GM21515 (cell line): ENCODE measurements at regions not wholly inside any gene's neighbourhood (a gene's known extent, or its start where the extent isn't known, plus 50 kb on each side); places are given as distances from the start of the nearest gene placed in this dataset.

Experiments used
- ATAC-seq: cut with Tn5 transposase; IDR thresholded peaks from one replicate; pipeline ENCODE4 v1.9.1; 2021; ENCODE audit not compliant: unreplicated experiment

DNA sequence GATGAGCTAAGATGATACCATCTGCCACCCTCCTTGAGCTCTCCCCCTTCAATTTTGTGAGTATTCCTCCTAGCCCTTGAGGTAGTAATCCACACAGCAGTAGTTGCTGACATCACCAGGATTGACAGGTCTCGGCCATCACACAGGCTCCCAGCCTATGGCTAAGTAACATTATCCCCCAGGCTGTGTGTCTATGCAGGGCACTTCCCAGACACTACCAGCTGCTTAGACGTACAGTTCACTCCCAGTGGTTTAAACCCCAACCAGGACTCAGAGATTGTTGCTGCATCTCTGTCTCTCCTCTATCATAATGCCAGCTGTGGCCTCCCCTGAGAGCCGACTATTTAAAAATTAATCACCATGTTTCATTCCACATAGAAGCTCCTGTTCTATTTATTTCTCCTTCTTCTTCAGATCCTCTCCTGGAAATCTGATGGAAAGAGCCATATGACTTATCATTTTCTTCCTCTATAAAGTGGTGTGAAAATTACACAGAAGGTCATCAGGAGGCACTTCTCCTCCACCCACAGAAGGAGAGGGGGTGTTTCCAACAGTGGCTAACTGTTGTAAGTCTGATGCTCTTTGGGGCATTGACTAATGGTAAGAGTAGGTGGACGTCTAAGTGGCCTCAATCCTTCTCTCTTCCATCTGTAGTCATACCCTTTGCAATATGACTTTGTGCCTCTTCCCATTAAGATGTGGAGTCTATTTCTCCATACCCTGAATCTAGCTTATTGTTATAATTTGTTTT is 396.3 kb downstream of the SETD4 start:
- no peak for ATAC-seq

GRCh38 chr21:35658242-35658641 is 402.1 kb downstream of the SETD4 start:
- ATAC-seq: no peak

GRCh38 chr21:35652872-35653271 is 407.5 kb downstream of the SETD4 start:
- ATAC-seq: no peak

DNA sequence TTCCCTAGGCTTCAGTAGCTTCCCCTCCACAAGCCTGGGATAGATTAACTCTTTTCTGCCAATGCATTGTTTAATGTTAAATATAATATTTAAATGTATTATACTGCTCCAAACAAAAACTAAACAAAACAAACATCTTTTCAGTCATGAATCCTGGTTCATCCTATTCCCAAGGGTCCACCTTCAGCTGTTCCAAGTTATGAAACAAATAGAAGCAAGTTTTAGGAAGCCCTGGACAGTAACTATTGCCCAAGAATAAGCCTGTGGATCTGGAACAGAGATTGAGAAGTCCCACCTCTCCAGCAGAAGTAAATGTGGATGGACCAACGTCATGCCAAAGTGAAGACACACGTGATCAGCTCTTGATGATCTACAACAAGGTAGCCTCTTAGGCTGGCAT is 408.1 kb downstream of the SETD4 start:
- ATAC-seq: no peak

- no peak for ATAC-seq
These were observed 409.1 kb downstream of the SETD4 start for GRCh38 chr21:35651196-35651595.

DNA sequence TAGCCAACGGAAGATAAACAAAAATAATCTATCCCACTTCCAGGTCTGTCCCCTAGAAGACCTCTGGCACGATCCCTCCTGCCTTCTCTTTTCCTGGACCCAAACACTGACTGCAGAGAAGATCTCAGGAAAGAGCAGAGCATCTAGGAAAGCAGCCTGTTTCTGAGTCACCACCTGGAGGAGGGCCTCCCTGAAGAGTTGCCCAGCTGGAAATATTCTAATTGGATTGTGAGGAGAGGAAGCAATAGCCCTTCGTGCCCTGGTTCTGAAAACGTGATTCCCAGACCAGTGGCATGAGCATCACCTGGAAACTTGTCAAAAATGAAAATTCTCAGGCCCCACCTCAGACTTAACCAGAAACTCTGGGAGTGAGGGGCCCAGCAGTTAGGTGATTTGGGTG is 411.1 kb downstream of the SETD4 start:
- ATAC-seq: no peak

- ATAC-seq: no peak
These were observed 411.8 kb downstream of the SETD4 start for GRCh38 chr21:35648512-35648911.

DNA sequence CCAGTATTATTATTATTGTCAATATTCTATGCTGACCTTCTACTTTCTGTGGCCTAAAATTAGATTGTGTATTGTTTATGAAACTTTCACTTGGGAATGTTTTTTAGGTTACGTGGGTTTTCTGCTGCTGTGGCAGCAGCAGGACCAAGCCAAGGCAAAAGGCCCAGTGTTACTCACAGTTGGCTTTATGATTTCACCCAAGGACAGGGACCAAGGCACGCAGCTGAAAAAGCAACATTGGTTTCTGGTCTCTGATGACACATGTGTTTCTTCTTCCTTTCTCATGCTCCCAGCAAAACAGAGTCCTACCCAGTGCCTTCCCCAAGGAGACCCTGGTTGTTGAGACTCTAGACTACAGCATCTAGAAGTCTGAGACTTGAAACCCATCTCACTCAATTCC is 413.7 kb downstream of the SETD4 start:
- no peak for ATAC-seq

GRCh38 chr21:35645991-35646390 is 414.3 kb downstream of the SETD4 start:
- ATAC-seq: no peak

GRCh38 chr21:35644523-35644922 is 415.8 kb downstream of the SETD4 start:
- no peak for ATAC-seq

- no peak for ATAC-seq
These were observed 417.1 kb downstream of the SETD4 start for GRCh38 chr21:35643176-35643575.

GRCh38 chr21:35641271-35642016 is 418.9 kb downstream of the SETD4 start:
- no peak for ATAC-seq

DNA sequence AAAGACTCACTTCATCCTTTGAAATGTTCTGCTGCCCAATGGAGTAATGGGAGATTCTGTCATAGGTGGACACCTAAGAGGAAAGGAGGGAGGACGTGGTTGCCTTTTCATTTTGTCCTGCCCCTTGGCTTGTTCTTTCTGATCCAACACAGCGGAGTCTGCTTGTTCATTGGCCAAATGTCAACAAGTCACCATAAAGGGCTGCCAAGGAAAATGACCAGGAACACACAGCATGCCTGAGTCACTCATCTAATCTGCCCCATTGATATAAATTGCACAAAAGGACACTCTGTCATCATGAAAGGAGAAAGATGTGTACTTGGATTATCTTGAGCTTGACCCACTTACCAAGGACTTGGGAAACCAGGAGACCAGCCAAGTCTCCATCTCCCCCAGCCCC is 422.9 kb downstream of the SETD4 start:
- no peak for ATAC-seq

- ATAC-seq: no peak
These were observed 424.3 kb downstream of the SETD4 start for GRCh38 chr21:35635994-35636393.

- ATAC-seq: no peak
These were observed 425.1 kb downstream of the SETD4 start for GRCh38 chr21:35635261-35635660.

DNA sequence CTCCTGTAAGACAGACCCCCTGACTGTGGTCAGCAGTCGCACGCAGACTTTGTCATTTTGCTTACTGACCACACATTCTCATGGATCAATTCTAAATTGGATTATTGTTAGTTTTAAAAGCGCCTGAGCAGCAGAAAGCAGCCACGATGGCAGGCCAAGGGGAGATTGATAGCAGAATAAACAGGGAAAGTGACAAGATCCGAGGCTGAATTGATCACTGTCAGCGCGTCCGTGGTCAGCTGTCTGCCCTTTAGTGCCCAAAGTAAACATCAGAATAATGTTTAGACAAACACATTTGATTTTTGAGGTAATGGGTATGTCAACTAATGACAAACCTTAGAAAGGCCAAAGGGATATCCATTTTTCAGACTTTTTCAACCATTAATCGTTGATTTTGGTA is 426.8 kb downstream of the SETD4 start:
- no peak for ATAC-seq

DNA sequence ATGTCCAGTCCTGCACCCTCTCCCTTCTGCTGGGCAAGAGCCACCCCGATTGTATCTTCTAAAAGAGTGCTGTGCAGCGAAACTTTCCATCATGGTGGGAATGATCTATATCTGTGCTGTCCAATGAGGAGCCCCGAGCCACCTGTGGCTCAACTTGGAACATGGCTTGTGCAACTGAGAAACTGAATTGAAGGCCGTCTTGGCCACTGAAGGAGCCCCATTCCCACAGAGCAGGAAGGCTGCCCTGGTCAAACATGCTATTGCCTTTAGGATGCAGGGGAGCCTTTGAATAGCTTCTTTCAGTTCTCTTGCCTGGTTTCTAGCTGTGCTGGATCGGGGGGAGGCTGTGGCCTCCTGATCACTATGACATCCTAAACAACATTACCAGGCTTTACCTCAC is 427.6 kb downstream of the SETD4 start:
- no peak for ATAC-seq

DNA sequence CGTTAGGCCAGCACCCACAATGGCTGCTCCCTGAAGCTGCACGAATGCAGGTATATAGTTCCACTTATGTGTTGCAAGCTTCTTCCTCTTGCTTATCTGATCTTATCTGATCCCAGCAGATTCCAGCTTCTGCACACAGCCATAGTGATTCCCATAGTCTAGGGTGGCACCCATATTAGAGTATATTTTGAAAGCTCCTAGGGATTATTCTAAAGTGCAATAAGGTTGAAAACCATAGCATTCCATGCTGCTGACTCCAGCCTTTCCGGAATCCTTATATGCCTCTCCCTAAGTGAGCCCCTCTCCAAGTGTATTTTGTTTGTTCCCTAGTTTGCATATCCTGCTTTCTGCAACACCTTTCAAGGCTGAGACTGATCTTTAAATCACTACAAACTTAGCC is 432.0 kb downstream of the SETD4 start:
- no peak for ATAC-seq

DNA sequence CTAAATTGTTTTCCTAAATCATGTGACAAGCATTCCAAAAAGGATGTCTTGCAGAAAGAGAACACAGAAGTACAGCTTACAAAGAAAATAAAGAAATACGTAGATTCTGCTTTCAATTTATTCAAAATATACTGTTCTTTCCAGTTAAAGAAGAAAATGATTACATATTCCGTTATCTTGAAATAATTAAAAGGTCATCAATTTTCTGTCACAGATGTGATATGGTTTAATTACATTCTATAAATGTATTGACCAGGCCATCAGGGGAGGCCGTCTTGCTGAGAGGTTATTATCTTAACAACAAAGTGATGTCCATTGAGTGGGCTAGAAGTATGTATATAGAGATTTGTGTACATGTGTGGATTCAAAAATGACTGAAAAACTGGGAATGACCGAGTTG is 432.9 kb downstream of the SETD4 start:
- no peak for ATAC-seq

DNA sequence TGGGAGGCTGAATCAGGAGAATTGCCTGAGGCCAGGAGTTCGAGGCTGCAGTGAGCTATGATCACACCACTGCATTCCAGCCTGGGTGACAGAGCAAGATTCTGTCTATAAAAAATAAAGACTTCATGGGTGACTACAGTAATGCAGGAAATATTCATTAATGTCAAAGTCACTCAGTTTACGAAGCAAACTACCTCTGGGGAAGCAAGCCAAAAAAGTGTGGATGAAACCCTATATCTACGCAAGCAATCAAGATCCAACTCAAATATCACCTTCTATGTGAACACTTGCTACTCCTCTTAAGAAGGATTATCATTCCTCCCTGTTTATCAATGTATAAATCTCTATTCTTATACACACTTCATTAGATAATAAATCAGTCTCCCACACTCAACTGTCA is 434.8 kb downstream of the SETD4 start:
- ATAC-seq: no peak

DNA sequence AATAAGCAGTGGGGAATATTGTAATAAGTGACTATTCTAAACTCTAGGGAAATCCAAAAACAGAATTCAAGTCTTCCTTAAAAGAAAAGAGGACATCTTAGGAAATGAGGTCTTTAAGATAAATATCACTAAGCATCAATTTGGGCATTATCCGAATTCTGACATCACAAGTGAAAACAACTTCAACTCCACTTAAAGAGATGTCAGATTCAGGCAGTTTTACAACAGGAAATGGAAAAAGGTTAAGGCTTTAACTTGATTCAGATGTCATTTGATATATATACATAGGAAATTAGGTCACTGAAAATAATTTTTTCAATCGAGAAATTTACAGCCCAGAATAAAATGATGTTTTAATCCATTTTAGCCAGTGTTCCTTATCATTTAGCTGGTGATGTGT is 435.4 kb downstream of the SETD4 start:
- no peak for ATAC-seq

DNA sequence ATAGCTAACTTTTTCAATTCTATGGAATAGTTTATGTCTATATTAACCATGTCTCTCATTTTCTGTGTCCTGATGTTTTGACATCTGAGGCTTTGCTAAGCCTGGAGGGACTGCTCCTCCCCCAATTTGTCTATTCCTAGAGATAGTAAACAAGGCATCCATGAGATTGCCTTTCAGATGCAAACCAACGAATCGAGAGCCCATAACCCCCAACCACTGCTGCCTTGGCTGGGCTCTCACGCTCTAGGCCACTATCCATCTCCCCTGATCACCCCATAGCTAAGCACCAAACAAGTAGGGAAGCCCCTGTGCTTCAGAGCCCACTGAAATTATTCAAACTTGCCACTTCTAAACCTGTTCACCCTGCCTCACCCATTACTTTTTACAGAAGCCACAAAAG is 437.7 kb downstream of the SETD4 start:
- no peak for ATAC-seq

DNA sequence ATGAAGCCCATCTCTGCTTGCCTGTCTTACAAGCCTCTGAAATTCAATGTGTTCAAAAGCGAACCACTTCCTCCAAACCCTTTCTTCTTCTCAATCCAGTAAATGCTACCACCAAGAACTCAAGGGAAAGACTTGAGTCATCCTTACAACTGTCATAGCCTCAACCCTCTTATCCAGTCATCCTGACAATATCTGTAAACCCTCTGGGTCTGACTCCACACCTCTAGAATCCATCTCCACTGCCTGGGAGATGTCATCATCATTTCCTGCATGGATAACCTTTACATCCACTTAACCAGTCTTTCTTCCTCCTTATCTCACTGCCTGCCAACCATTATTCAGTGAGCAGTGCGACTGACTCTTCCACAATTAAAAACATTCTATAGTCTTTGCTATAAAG is 441.1 kb downstream of the SETD4 start:
- ATAC-seq: no peak
